ENCODE measurements at regions not wholly inside any gene's neighbourhood (a gene's known extent, or its start where the extent isn't known, plus 50 kb on each side); places are given as distances from the start of the nearest gene placed in this dataset.

- no peak for TF ChIP-seq CTCF (IDR thresholded peaks at IDR 0.05)
- Histone ChIP-seq H3K27ac (no peak overlapping the region), H3K36me3 (no peaks in the 10 kb centered on the region), H3K27me3 (no peaks in the 10 kb centered on the region), H3K4me1 (ENCODE audit: control insufficient read depth in 1 of 2, insufficient read depth in 1 of 2, low read depth in 1 of 2, low read length in 1 of 2) (no peaks in the 10 kb centered on the region), H3K9me3 (no peaks in the 10 kb centered on the region), H3K4me3 (ENCODE audit: low read depth in 1 of 2, low read length in 1 of 2) (no peak overlapping the region)
Measured at GRCh38 chr16:17930280-17930679, 406.3 kb downstream of the NPIPA8 start.

GRCh38 chr16:17926866-17927399, 409.6 kb downstream of the NPIPA8 start:
- Histone ChIP-seq H3K4me3 (ENCODE audit: low read depth in 1 of 2, low read length in 1 of 2) (no peak overlapping the region), H3K4me1 (ENCODE audit: control insufficient read depth in 1 of 2, insufficient read depth in 1 of 2, low read depth in 1 of 2, low read length in 1 of 2) (no peaks in the 10 kb centered on the region), H3K27ac (no peak overlapping the region), H3K9me3 (no peaks in the 10 kb centered on the region), H3K27me3 (no peaks in the 10 kb centered on the region), H3K36me3 (no peaks in the 10 kb centered on the region)
- no peak for TF ChIP-seq CTCF (IDR thresholded peaks at IDR 0.05)

GRCh38 chr16:17926461-17926860, 410.1 kb downstream of the NPIPA8 start:
- Histone ChIP-seq H3K27ac (no peak overlapping the region), H3K4me1 (ENCODE audit: control insufficient read depth in 1 of 2, insufficient read depth in 1 of 2, low read depth in 1 of 2, low read length in 1 of 2) (no peaks in the 10 kb centered on the region), H3K4me3 (ENCODE audit: low read depth in 1 of 2, low read length in 1 of 2) (no peak overlapping the region), H3K9me3 (no peaks in the 10 kb centered on the region), H3K27me3 (no peaks in the 10 kb centered on the region), H3K36me3 (no peaks in the 10 kb centered on the region)
- no peak for TF ChIP-seq CTCF (IDR thresholded peaks at IDR 0.05)

- H3K27me3 ChIP-seq: no peaks in the 10 kb centered on the region
Measured at GRCh38 chr16:17925761-17926160, 410.8 kb downstream of the NPIPA8 start.

GRCh38 chr16:17921357-17921978, 415.1 kb downstream of the NPIPA8 start:
- TF ChIP-seq CTCF (IDR thresholded peaks at IDR 0.05): no peak
- H3K4me1 ChIP-seq (ENCODE audit: control insufficient read depth in 1 of 2, insufficient read depth in 1 of 2, low read depth in 1 of 2, low read length in 1 of 2): no peaks in the 10 kb centered on the region
- no peak overlapping the region for H3K27ac ChIP-seq
- no peaks in the 10 kb centered on the region for H3K9me3 ChIP-seq
- no peaks in the 10 kb centered on the region for H3K27me3 ChIP-seq
- no peaks in the 10 kb centered on the region for H3K36me3 ChIP-seq
- H3K4me3 ChIP-seq (ENCODE audit: low read depth in 1 of 2, low read length in 1 of 2): no peak overlapping the region

More at GRCh38 chr16:17925761-17926160, 410.8 kb downstream of the NPIPA8 start:
- H3K36me3 ChIP-seq: no peaks in the 10 kb centered on the region
- no peak overlapping the region for H3K27ac ChIP-seq
- no peaks in the 10 kb centered on the region for H3K4me1 ChIP-seq (ENCODE audit: control insufficient read depth in 1 of 2, insufficient read depth in 1 of 2, low read depth in 1 of 2, low read length in 1 of 2)
- TF ChIP-seq CTCF (IDR thresholded peaks at IDR 0.05): no peak
- H3K4me3 ChIP-seq (ENCODE audit: low read depth in 1 of 2, low read length in 1 of 2): no peak overlapping the region
- H3K9me3 ChIP-seq: no peaks in the 10 kb centered on the region

Measured in neutrophil (primary cell).